ENCODE measurements at regions not wholly inside any gene's neighbourhood (a gene's known extent, or its start where the extent isn't known, plus 50 kb on each side); places are given as distances from the start of the nearest gene placed in this dataset.

- TF ChIP-seq REST (IDR thresholded peaks at IDR 0.05; ENCODE audit: insufficient read depth in 1 of 2, low read depth in 2 of 2, low read length in 2 of 2), result no peak
- TF ChIP-seq FOXP2 (optimal IDR thresholded peaks at IDR 0.05; ENCODE audit: borderline replicate concordance, extremely low read depth, extremely low read length, insufficient read depth), result no peak
- TF ChIP-seq SIN3A (IDR thresholded peaks at IDR 0.05; ENCODE audit: borderline replicate concordance, insufficient read depth, low read length), result no peak
- no peak for TF ChIP-seq POLR2AphosphoS5 (IDR thresholded peaks at IDR 0.05; ENCODE audit: low read depth, low read length)
- no peak for TF ChIP-seq TAF1 (IDR thresholded peaks at IDR 0.05; ENCODE audit: borderline replicate concordance, insufficient read depth, low read length)
These were observed 168.2 kb upstream of the LRP1B start for GRCh38 chr2:142299021-142299420.

- no peak for TF ChIP-seq REST (IDR thresholded peaks at IDR 0.05; ENCODE audit: insufficient read depth in 1 of 2, low read depth in 2 of 2, low read length in 2 of 2)
- no peak for TF ChIP-seq SIN3A (IDR thresholded peaks at IDR 0.05; ENCODE audit: borderline replicate concordance, insufficient read depth, low read length)
- no peak for TF ChIP-seq TAF1 (IDR thresholded peaks at IDR 0.05; ENCODE audit: borderline replicate concordance, insufficient read depth, low read length)
- TF ChIP-seq FOXP2 (optimal IDR thresholded peaks at IDR 0.05; ENCODE audit: borderline replicate concordance, extremely low read depth, extremely low read length, insufficient read depth), result no peak
- no peak for TF ChIP-seq POLR2AphosphoS5 (IDR thresholded peaks at IDR 0.05; ENCODE audit: low read depth, low read length)
These were observed 163.4 kb upstream of the LRP1B start for GRCh38 chr2:142294225-142294624.

GRCh38 chr2:142291969-142292368 lies 161.2 kb upstream of the LRP1B start:
- no peak for TF ChIP-seq REST (IDR thresholded peaks at IDR 0.05; ENCODE audit: insufficient read depth in 1 of 2, low read depth in 2 of 2, low read length in 2 of 2)
- no peak for TF ChIP-seq FOXP2 (optimal IDR thresholded peaks at IDR 0.05; ENCODE audit: borderline replicate concordance, extremely low read depth, extremely low read length, insufficient read depth)
- TF ChIP-seq POLR2AphosphoS5 (IDR thresholded peaks at IDR 0.05; ENCODE audit: low read depth, low read length), result no peak
- no peak for TF ChIP-seq TAF1 (IDR thresholded peaks at IDR 0.05; ENCODE audit: borderline replicate concordance, insufficient read depth, low read length)
- no peak for TF ChIP-seq SIN3A (IDR thresholded peaks at IDR 0.05; ENCODE audit: borderline replicate concordance, insufficient read depth, low read length)

- TF ChIP-seq SIN3A (IDR thresholded peaks at IDR 0.05; ENCODE audit: borderline replicate concordance, insufficient read depth, low read length), result no peak
- no peak for TF ChIP-seq REST (IDR thresholded peaks at IDR 0.05; ENCODE audit: insufficient read depth in 1 of 2, low read depth in 2 of 2, low read length in 2 of 2)
- TF ChIP-seq FOXP2 (optimal IDR thresholded peaks at IDR 0.05; ENCODE audit: borderline replicate concordance, extremely low read depth, extremely low read length, insufficient read depth), result no peak
- TF ChIP-seq TAF1 (IDR thresholded peaks at IDR 0.05; ENCODE audit: borderline replicate concordance, insufficient read depth, low read length), result no peak
- TF ChIP-seq POLR2AphosphoS5 (IDR thresholded peaks at IDR 0.05; ENCODE audit: low read depth, low read length), result no peak
These were observed 160.1 kb upstream of the LRP1B start for GRCh38 chr2:142290931-142291330.

- TF ChIP-seq SIN3A (IDR thresholded peaks at IDR 0.05; ENCODE audit: borderline replicate concordance, insufficient read depth, low read length), result no peak
- TF ChIP-seq POLR2AphosphoS5 (IDR thresholded peaks at IDR 0.05; ENCODE audit: low read depth, low read length), result no peak
- TF ChIP-seq REST (IDR thresholded peaks at IDR 0.05; ENCODE audit: insufficient read depth in 1 of 2, low read depth in 2 of 2, low read length in 2 of 2), result no peak
- no peak for TF ChIP-seq TAF1 (IDR thresholded peaks at IDR 0.05; ENCODE audit: borderline replicate concordance, insufficient read depth, low read length)
- no peak for TF ChIP-seq FOXP2 (optimal IDR thresholded peaks at IDR 0.05; ENCODE audit: borderline replicate concordance, extremely low read depth, extremely low read length, insufficient read depth)
These were observed 155.8 kb upstream of the LRP1B start for GRCh38 chr2:142286618-142287017.
